NCI-H1694 treated with DMSO at 0.1 percent for 48 hours (cell line): ENCODE measurements at regions not wholly inside any gene's neighbourhood (a gene's known extent, or its start where the extent isn't known, plus 50 kb on each side); places are given as distances from the start of the nearest gene placed in this dataset.
"Not testable (repeated sequence)": the region's sequence is repeated elsewhere in the genome, so short reads cannot be mapped to it uniquely, and the experiment has no call there.

Source experiments
- DNase-seq: peaks from one replicate; lab custom pipeline; 2025; lab: John Stamatoyannopoulos, UW

- DNase-seq: peak; percentile 79
These were observed 148.7 kb downstream of the PRL start for GRCh38 chr6:22147921-22148776.

GRCh38 chr6:22149096-22149495 is 147.7 kb downstream of the PRL start:
- peak; percentile 8 for DNase-seq

DNA sequence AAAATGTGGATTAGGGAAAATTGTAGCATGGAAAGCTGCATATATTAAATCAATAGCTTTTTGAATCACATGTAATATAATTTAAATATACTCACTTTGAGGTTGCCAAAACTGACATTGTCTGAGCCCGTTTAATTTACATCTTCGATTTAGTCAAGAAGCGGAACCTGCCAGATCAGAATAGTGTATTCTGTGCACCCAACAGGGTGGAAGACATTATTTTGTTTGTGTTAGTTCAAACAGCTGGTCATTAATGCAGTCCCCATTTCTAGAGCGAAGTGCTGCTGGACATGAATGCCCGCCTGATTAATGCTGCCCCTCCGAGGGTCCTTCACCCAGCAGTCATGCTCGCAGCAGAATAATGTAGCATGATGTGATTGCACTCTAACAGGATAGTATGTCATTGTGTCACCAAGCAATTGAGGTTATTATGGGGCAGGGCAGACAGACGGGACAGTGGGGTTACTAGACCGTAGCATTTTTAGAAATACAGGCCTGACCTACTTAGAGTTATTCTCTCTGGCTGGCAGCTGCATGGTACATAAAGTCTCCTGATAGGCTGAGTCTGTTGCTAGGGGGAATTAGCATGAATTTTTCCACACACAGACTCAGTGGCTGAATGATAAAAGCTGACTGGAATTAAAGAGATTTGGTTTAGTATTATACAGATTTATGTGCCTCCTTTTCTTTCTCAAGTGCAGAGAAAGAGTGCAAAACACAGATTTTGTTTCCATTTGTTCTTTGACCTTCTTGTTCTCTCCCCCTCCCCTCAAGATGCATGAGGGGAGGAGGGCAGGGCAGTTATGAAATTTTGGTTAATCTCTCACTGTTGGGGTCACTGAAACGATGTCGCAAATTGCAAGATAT is 147.1 kb downstream of the PRL start:
- DNase-seq: peak; percentile 41

GRCh38 chr6:22150368-22151035 is 146.3 kb downstream of the PRL start:
- DNase-seq: no peak

- no peak for DNase-seq
These were observed 144.9 kb downstream of the PRL start for GRCh38 chr6:22151892-22152291.

GRCh38 chr6:22152841-22153240 is 144.0 kb downstream of the PRL start:
- DNase-seq: no peak

GRCh38 chr6:22153384-22154158 is 143.3 kb downstream of the PRL start:
- DNase-seq: no peak

DNA sequence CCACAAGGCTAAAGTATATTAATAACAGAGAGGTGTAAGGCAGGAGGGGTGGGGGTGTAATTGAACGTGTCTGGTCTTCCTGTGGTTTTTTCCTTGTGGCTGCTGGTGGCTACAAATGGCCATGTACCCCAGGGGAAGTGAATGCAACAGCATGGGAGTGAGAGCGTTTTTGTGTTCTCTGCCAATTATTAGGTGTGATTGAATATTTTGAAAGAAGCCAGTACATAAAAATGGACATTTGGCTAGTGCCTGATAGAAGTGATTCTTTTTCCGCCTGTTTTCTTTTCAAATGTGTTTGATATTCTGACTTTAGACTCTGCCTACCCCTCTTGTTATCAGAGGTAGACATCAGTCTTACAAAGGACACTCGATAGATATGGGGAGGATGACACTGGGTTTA is 141.3 kb downstream of the PRL start:
- no peak for DNase-seq

DNA sequence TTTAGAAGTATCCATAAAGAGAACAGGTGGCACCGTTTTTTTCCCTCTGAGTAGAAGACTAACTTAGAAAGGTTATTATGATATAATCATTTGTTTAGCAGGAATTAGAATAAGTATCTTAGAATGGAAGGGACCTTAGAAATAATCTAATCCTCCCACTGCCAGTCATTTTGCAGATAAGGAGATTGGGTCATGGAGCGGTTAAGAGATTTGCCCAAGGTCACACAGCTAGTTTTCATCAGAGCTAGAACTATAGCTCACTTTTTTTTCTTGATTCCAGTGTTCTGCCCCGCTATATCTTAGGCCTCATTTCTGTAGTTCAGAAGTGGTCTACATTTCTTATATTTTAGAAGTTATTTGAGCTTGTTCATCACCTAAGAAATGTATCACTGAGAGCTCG is 139.6 kb downstream of the PRL start:
- DNase-seq: no peak

DNA sequence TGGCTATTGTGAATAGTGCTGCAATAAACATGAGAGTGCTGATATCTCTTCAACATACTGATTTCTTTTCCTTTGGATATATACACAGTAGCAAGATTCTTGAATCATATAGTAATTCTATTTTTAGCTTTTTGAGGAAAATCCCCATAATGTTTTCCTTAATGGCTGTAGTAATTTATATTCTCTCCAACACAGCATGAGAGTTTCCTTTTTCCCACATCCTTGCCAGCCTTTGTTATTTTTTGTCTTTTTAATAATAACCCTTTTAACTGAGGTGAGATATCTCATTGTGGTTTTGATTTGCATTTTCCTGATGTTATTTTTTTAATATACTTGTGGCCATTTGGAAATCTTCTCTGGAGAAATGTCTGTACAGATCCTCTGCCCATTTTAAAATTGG is 132.6 kb downstream of the PRL start:
- no peak for DNase-seq

DNA sequence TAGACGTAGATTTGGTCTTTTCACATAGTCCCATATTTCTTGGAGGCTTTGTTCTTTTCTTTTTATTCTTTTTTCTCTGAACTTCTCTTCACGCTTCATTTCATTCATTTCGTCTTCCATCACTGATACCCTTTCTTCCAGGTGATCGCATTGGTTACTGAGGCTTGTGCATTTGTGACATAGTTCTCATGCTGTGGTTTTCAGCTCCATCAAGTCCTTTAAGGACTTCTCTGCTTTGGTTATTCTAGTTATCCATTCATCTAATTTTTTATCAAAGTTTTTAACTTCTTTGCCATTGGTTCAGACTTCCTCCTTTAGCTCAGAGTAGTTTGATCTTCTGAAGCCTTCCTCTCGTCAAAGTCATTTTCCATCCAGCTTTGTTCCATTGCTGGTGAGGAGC is 125.8 kb downstream of the PRL start:
- DNase-seq: not testable (repeated sequence)

DNA sequence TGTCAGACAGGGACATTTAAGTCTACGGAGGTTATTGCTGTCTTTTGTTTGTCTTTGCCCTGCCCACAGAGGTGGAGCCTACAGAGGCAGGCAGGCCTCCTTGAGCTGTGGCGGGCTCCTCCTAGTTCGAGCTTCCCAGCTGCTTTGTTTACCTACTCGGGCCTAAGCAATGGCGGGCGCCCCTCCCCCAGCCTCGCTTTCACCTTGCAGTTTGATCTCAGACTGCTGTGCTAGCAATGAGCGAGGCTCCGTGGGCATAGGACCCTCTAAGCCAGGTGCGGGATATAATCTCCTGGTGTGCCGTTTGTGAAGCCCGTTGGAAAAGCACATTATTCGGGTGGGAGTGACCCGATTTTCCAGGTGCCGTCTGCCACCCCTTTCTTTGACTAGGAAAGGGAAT is 125.0 kb downstream of the PRL start:
- DNase-seq: not testable (repeated sequence)

GRCh38 chr6:22173311-22173710 is 123.5 kb downstream of the PRL start:
- DNase-seq: no peak

DNA sequence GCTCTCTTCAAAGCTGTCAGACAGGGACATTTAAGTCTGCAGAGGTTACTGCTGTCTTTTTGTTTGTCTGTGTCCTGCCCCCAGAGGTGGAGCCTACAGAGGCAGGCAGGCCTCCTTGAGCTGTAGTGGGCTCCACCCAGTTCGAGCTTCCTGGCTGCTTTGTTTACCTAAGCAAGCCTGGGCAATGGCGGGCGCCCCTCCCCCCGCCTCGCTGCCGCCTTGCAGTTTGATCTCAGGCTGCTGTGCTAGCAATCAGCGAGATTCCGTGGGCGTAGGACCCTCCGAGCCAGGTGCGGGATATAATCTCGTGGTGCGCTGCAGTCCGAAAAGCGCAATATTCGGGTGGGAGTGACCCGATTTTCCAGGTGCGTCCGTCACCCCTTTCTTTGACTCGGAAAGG is 116.6 kb downstream of the PRL start:
- not testable (repeated sequence) for DNase-seq

GRCh38 chr6:22184371-22184770 is 112.5 kb downstream of the PRL start:
- DNase-seq: no peak

- DNase-seq: no peak
These were observed 106.9 kb downstream of the PRL start for GRCh38 chr6:22189946-22190345.

GRCh38 chr6:22194188-22194921 is 102.5 kb downstream of the PRL start:
- no peak for DNase-seq

DNA sequence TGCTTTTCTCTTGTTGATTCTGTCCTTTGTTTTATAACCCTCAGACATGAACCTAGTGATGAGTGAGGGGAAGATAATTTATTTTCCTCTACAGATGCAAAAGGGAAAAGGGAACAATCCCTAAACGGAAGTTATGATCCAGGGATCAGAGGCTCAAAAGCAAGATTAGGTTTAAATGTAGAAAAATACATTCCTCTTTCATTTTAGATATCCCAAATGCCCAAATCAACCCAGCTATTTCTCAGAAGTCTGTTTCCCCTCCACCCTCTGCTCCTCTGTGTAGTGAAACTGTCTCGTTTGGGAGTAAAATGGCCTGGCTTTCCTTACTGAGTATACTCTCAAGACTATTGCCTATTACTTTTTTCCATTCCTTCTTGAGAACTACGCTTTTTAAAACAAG is 97.1 kb downstream of the PRL start:
- no peak for DNase-seq

DNA sequence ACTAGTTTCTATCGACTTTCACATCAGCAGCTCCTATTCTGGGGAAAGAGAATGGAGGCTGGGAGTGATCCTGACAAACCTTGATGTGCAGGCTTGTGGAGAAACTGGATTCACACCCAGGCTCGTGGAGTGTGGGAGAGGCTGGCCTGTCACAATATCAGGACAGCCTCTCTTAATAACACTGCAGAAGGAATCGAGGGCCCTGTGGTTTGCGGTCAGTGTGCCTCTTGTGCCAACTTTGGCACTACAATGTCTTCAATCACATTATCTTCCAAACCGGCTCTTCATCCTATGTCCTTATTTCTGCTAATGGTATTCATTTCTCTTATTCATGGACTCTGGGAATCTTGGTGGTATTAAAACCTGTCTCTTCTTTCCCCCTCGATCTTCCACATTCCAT is 92.7 kb downstream of the PRL start:
- no peak for DNase-seq

DNA sequence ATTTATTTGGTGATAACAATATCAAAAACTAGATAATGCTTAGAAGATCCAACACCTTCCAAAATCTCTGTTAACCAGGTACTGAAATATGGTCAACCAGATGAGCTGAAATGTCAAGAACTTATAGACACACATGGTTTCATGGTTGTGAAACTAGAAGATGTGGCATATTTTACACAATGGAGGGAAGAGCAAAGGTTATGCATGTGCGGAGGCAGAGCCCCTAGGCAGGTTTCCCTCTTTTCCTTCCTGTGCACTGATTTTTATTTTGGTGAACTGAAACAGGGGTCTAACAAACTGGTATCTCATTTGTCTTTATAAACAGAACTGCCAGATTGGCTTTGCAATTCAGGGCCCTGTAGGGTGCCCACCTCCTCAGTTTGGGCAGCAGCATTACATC is 91.6 kb downstream of the PRL start:
- no peak for DNase-seq

DNA sequence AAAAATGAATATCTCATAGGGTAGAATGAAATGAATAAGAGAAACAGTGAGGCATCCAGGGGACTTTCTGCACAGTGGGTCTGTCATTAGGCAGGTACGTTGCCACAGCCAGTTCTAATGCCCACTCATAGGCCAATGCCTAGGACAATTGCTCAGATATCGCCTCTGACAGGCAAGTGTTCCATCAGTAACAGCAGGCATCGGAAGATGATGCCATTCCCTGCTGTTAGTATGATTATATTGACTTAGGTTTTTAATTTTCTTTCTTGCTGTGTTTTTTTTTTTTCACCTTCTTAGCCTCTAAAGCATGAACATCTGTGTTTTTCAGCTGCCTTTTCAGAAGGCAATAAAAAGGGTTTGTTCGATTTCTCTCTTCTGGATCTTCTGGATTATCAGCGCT is 90.7 kb downstream of the PRL start:
- no peak for DNase-seq
